Testis (tissue), 2 donors: ENCODE measurements at regions not wholly inside any gene's neighbourhood (a gene's known extent, or its start where the extent isn't known, plus 50 kb on each side); places are given as distances from the start of the nearest gene placed in this dataset.

Experiments used
- CTCF ChIP-seq, 3 experiments: fragments of 450-650 bp in 2 of 3; fragments of 200-600 bp in 1 of 3; sonication (generic) in 1 of 3; IDR thresholded peaks; one replicate each; pipeline ENCODE4 v1.5.1; 2016 to 2019; ENCODE audit warnings: antibody characterized with exemption in 3 of 3, mild to moderate bottlenecking in 2 of 3, moderate library complexity in 1 of 3
- POLR2A ChIP-seq: fragments of 450-650 bp; IDR thresholded peaks from one replicate; pipeline ENCODE4 v1.6.1; 2017; ENCODE audit warnings: antibody characterized with exemption, mild to moderate bottlenecking, moderate library complexity

DNA sequence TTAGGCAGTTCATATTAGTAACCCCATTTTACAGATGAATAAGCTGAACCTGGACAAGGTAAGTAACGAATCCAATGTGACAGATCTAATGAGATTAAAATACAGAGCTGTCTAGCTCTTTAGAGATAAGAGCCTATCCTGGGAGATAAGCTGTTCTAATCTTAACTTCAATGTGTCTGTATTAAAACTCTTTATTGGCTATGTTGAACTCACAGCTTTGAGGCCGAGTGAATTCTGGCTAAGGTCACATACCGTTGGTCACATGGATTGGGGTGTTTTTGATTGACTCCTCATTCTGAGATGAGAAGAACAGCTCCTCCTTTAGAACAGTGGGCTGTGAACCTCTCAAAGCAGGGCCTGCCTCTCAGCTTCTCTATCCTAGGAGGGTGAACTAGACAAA is 113.4 kb upstream of the EEPD1 start:
- no peak for TF ChIP-seq CTCF (IDR thresholded peaks at IDR 0.05)
- TF ChIP-seq POLR2A = no peak
